MM.1S (cell line): ENCODE measurements at regions not wholly inside any gene's neighbourhood (a gene's known extent, or its start where the extent isn't known, plus 50 kb on each side); places are given as distances from the start of the nearest gene placed in this dataset.

Source experiments
- CTCF ChIP-seq: fragments of 300-600 bp; sonication (generic); IDR thresholded peaks from 2 replicates; pipeline ENCODE4 v1.5.1; 2016; ENCODE audit warnings: antibody characterized with exemption, low read length, mixed read lengths
- EZH2 ChIP-seq: fragments of 300-600 bp; sonication (generic); optimal IDR thresholded peaks from 2 replicates; pipeline ENCODE3; 2017; ENCODE audit warnings: low read depth, mild to moderate bottlenecking, antibody characterized with exemption, low read length, mixed read lengths
- EZH2phosphoT487 ChIP-seq: fragments of 300-600 bp; sonication (generic); IDR thresholded peaks from 2 replicates; pipeline ENCODE4 v1.6.1; 2018; ENCODE audit warnings: antibody characterized with exemption, low read length

- TF ChIP-seq CTCF (no peak), EZH2 (no peak), EZH2phosphoT487 (no peak)
Measured at GRCh38 chr2:19124135-19124534, 234.3 kb downstream of the OSR1 start.
